ENCODE measurements at regions not wholly inside any gene's neighbourhood (a gene's known extent, or its start where the extent isn't known, plus 50 kb on each side); places are given as distances from the start of the nearest gene placed in this dataset.

DNA sequence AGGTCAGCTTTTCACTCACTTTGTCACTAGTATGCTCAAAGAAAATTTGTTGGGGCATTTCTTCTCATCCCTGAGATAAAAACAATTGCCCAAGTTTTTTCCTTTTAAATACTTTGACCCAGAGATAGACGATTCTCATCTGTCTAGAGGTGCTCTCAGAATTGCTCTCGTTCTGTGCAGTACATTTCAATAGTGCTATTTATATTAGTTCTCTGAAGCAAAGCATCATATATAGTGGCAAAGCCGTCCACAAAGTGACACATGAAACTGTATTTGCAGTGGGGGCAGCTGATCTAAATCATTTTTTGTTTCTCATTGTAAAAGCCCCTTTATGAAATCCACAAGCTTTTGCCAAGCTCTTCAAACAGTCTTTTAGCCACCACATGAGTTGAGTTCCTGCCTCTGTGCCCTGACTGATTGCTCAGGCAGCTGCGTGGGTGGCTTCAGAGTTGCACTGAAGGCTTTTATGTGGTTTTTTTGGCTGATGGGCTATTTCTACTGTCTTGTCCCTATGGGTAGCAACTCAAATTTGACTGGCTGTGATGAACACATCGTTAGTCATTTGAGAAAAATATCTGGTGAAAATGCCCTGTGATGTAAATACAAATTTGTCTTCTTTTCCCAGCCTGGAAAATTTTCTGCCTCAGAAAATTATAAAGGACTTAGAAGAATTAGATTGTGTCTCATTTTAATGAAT is 119.1 kb upstream of the OTUD4 start:
- DNase-seq (ENCODE audit: extremely low read depth in 1 of 2, low read depth in 1 of 2): peak; percentile 58 to 79

DNA sequence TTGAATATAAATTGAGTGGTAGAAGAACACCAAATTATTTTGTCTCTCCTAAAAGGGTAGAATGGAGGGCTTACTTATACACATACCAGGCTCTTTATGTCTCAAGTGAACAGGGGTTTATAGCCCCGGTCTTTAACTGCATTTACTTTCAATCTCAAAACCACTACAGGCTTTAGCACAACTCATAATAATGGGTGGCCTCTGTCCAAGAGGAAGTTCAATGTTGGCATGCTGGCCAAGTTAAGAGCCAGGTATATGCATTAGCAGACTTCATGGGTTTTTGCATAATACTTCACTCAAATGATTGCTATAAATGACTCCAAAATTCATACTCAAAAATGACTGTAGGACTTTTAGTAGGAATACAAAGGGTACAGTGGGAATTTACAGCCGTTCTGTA is 118.5 kb upstream of the OTUD4 start:
- no peak for DNase-seq (ENCODE audit: extremely low read depth in 1 of 2, low read depth in 1 of 2)

DNA sequence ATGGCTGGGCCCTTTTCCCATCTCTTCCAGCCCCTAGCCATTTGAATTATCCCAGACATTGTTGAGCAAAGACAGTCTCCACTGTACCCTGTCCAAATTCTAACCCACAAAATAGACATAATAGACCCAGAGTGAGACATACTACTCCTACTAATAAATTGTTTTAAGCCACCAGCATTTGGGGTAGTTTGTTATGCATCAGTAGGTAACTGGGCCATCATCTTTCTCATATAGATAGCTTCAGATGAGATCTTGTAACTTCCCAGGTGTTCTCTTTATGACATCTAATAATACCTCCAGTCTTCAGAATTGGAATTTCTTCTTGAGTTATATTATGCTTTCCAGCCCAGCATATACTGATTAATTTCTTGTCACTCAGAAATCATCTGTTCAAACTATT is 117.2 kb upstream of the OTUD4 start:
- DNase-seq (ENCODE audit: extremely low read depth in 1 of 2, low read depth in 1 of 2): no peak

DNA sequence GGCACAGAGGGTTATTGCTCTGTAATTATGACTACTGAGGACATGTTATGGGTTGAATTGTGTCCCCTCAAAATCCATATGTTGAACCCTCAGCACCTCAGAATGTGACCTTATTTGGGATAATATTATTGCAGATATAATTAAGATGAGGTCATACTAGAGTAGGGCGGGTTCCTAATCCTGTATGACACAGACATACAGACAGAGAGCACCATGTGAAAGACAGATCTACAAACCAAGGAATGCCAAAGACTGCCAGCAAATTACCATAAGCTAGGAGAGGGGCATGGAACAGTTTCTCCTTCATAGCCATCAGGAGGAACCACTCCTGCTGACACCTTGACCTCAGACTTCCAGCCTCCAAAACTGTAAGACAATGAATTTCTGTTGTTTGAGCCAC is 115.2 kb upstream of the OTUD4 start:
- no peak for DNase-seq (ENCODE audit: extremely low read depth in 1 of 2, low read depth in 1 of 2)

DNA sequence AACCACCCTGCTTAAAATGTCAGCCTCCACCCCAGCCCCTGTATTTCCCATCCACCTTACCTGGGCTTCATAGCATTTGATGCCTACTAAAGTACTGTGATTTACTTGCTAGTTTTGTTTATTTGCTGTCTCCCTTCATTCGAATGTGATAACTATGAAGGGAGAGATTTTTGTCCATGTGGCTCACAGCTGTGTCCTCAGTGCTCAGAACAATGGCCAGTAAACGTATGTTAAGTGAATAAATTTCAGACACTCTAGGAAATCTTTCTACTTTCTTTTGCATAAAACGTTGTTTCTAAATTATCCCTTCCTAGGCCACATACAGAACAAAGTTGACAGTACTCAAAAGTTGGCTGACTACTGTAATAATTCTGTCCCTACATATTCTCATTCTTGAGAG is 114.7 kb upstream of the OTUD4 start:
- DNase-seq (ENCODE audit: extremely low read depth in 1 of 2, low read depth in 1 of 2): no peak

DNA sequence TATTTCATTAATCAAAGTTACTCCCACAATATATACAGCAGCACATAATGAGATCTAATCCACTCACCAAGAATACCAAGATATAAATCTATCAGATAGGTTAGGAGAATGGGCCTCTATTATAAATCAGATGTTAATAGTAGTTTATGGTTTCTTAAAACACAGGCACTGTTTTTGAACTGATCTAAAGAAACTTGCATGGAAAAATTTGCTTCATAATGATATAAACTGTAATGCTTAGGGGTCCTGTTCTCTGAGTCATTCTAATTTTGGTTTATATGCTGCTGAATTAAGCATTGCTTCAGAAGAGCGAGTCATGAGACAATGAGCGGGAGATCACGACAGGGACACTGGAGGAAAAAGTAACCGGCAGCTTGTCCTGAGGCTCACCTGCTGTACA is 113.3 kb upstream of the OTUD4 start:
- no peak for DNase-seq (ENCODE audit: extremely low read depth in 1 of 2, low read depth in 1 of 2)

DNA sequence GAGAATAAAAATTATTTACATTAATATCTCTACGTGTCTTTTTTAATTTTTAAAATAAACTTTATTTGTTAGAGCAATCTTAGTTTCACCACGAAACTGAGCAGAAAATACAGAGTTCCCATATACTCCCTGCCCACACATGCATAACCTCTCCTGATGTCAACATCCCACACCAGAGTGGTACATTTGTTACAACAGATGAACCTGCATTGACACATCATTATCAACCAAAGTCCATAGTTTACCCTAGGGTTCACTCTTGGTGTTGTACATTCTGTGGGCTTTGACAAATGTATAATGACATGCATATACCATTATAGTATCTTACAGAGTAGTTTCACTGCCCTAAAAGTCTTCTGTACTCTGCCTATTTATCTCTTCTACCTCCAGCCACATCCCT is 110.6 kb upstream of the OTUD4 start:
- DNase-seq (ENCODE audit: extremely low read depth in 1 of 2, low read depth in 1 of 2): no peak

DNA sequence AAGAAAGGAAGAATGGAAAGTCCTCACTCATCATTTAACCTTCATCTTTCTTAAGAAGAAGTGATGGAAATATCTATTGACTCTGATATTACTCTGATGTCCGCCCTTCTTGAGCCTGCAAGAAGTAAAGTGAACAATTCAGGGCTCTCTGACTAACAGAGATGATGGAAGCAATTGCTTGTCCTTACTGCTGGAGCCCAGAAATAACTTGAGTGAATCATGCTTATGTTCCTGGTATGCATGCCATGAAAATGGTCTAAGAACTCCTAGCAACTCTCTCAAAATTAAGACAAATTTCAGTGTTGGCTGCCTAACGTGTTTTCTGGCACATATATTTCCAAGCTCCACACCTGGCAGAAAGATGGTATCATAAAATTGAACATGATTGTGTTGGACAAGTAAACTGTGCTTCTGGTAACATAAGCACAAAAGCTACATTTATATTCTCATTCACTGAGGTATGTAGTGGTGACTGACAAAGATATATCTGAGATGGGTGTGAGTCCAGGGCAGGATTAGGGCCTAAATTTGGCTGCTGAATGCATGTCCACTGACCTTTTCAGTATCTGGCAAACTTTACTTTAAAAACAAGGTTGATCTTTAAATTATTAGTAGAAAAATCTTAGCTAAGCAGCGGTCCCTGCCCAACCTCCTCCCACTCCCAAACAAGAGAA is 109.2 kb upstream of the OTUD4 start:
- DNase-seq (ENCODE audit: extremely low read depth in 1 of 2, low read depth in 1 of 2): no peak

DNA sequence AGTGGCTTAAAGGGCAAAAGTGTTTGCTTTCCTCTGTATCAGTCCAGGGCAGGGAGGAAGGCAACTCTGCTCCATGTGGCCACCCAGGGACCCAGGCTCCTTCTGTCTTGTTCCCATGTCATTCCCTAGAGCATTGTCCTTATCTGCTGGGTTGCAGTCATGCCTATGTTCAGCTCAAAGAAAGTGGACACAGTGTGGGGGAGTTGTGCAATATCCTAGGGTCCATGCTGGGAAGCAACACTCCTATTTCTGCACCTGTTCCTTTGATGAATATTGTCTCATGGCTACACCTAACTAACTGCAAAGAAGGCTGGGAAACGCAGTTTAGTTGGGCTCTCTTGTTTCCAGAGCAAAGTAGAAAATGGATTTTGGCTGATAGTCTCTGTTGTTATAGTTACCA is 107.0 kb upstream of the OTUD4 start:
- no peak for DNase-seq (ENCODE audit: extremely low read depth in 1 of 2, low read depth in 1 of 2)

DNA sequence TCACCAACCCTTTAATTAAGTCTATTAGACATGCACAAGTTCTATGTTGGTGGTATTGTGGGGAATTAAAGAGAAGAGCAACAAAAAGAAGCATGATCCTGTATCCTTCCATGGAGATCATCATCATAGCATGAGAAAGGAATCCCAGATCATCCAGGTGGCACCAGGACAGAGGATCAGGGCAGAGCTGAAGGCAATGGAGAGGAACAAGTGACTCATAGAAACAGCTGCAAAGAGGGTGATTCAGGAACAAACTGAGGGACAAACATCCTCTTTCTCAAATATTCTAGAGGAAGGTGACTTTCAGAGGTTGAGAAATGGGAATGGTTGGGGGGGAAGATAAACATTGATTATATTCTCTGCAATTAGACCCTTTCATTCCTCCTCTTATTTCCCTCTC is 105.5 kb upstream of the OTUD4 start:
- DNase-seq (ENCODE audit: extremely low read depth in 1 of 2, low read depth in 1 of 2): no peak

DNA sequence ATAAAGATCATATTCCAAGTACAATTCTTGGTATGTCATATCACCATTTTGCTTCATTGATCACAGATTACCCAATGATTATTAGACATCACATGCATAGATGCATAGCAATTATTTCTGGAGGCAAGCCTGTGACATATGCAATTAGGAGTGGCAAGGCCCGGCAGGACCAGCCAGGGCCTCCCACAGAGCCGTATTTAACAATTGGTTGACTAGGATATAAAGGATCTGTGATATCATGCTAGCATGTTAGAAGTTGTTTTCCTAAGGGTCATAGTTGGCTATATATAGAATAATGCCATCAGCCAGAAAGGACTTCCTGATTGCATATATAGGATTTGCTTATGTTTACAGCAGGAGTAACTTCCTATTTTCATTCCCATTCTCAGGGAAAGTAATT is 103.5 kb upstream of the OTUD4 start:
- DNase-seq (ENCODE audit: extremely low read depth in 1 of 2, low read depth in 1 of 2): no peak

DNA sequence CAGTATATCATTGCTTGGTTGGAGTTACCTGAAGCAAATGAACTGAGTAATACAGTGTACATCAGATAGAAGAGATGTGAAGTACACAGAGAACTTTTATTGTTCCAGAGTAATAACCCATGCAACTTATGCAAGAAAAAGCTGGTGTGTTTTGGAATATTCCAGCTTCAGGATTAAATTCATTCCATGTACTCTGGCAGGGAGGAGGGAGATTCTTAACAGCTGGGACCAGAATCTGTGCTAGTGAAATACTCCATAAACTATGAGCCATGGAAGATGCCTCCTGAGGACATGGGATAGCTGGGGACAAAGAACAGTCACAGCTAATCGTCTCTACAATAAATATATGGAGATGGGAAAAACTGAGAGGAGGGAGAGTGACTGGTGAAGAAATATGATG is 101.6 kb upstream of the OTUD4 start:
- no peak for DNase-seq (ENCODE audit: extremely low read depth in 1 of 2, low read depth in 1 of 2)

DNA sequence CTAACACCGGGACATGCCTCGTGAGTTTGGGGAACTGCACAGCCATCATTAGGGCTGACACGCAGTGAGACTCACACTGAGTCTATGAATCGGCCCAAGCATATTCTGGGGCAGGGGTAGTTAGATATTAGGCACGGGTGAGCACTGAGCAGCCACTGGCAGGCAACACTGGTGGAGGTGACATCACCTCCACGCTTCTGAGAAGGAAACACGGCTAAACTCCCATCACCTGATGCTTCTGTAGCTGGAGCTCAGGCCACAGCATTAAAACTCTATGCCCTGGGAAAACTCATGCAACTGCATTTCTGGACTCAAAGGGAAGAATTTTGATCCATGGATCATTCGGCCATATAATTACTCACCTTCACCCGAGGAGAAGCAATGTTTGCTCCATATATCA is 100.8 kb upstream of the OTUD4 start:
- no peak for DNase-seq (ENCODE audit: extremely low read depth in 1 of 2, low read depth in 1 of 2)

DNA sequence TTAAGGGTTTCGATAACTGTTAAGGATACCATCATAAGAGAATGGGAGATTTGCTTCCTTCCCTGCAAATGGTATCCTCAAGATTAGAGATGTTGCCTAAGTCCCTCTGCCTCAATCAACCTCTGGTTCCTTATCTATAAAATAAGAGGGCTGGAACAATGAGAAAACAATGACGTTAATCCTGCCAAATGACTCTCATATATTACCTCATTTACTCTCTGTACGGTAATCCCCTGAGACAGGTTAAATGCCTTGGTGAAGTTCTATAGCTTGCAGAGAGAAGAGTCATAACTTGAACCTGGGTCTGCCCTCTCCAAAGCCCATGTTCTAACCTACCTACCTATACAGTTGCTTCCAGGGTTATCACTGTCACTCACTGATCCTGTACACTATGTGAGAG is 100.2 kb upstream of the OTUD4 start:
- no peak for DNase-seq (ENCODE audit: extremely low read depth in 1 of 2, low read depth in 1 of 2)

DNA sequence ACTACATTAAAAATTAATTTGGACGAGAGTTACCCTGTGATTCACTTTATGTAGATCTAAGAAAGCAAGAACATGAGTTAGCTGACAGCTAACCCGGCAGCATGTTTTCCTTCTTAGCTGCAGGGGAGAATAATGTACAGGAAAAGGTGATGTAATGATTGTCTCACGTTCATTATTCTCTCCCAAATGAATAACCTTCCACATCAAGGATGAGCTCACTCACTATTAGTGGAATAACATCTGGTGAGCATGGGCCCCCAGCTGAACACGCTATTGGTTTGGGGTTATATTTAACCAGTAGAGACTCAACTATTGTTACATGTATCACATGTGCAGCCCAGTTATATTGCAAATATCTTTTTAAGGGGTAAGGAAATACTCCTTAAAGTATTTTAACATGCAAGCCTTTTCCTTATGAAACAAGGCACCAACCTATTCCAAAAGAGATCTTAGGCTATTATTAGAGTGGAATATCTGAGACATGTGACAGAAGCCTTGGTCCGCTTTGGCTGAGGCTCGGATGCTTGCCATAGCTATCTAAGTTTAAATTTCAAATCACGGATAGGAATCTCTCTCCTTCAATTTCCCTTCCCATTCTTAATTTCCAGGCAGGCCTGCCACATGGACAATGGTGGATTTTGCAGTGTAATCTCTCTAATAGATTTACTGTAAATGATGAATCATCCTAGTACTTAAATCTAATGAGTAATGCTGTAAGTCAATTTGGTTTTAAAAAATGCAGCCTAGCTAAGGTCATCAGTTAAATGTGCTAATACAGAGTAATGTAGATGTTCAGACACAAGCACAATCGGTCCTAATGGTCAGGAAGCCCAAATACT is 99.0 kb upstream of the OTUD4 start:
- DNase-seq (ENCODE audit: extremely low read depth in 1 of 2, low read depth in 1 of 2): no peak

DNA sequence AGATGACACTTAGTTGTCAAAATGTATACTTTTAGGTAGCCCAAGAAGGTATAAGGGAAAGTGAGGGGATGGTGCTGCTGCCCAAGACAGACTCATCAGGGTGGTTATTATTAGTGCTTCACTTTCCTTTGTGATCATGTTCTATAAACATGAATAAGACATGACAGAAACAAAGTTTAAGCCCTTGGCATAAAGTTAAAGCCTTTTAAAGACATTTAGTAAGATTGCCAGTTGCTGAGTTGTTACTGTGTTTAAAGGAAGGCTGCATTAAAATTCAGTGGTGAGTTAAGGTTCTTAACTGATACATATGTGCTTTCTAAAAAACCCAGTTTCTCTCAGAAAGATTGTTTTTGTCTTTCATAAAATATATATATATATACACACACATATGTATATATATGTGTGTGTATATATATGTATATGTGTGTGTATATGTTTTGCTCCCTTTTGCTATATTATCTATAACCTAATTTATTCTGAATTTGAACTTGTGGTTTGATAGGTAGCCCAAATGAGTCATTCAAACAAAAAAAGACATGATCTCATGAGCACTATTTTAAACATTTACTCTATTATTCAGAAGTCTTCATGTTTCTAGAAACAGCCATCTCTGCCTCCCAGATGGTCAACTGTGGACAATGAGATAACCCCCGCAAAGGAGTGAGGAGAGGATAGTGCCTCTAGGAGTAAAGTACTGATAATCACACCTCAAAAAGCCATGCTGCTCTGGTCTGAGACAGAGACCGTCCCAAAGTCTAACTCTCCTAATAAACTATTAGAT is 98.1 kb upstream of the OTUD4 start:
- no peak for DNase-seq (ENCODE audit: extremely low read depth in 1 of 2, low read depth in 1 of 2)

DNA sequence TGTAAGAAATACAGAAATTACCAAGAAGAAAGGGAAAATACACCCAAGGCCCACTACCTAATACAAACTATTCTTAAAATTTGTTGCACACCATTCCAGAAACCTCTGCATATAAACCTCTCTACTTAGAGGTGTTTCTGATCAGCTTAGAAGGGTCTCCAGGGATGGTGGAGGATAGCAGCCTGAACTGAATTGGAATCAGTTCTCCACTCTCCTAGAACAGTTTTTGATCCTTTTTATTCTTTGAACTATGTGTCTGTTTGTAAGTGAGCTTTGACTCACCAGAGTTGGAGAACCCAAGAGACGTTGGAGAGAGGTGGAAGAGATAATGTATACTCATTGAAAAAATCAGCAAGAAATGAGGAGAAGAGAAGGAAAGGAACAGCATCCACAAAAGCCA is 96.6 kb upstream of the OTUD4 start:
- no peak for DNase-seq (ENCODE audit: extremely low read depth in 1 of 2, low read depth in 1 of 2)

DNA sequence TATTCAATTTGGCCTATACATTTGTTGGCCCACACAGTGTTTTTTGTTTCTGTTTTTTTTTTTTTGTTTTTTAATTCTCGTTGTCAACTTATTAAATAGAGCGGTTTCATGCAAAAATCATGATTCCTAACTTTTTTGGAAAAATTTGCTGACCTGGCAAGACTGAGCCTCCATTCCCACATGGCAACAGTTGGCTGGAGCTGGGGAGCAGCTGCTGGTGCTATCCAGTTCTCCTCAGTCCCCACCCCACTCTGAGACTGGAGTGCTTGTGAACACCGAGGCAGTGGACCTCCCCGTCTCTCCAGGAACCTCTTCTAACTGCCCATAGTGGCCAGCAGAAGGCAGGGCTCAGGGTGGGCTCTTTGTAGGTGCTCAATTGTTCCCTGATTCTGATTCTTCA is 95.7 kb upstream of the OTUD4 start:
- no peak for DNase-seq (ENCODE audit: extremely low read depth in 1 of 2, low read depth in 1 of 2)

DNA sequence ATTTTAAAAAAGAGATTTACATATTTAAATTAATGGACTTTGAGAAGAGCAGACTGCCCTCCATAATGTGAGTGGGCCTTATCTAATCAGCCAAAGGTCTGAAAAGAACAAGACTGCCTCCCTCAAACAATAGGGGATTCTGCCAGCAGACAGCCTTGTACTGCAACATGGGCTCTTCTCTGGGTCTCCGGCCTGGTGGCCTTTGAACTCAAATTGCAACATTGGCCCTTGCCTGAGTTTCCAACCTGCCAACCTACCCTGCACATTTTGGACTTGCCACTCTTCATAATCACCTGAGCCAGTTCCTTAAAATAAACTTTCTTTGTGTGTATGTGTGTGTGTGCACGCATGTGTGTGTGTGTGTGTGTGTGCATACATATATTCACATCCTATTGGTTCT is 90.8 kb upstream of the OTUD4 start:
- DNase-seq (ENCODE audit: extremely low read depth in 1 of 2, low read depth in 1 of 2): no peak

DNA sequence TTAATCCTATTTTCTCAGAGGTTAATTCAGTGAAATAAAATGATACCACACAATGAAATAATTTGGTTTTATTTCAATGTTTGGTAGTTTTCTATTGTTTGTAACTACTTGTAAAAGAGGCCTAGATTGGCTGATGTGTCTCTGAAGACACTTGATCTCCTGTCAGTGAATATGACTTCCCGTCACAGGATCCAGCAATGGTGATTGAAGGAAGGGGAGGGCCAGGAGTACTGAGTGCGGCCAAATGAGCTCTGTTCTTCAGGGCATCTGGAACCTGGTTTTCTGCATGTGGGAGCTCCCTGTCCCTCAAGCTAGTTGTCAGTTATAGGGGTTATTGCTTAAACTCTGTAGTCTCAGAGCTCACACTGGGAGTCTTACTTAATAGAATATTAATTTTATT is 86.5 kb upstream of the OTUD4 start:
- DNase-seq (ENCODE audit: extremely low read depth in 1 of 2, low read depth in 1 of 2): no peak

DNA sequence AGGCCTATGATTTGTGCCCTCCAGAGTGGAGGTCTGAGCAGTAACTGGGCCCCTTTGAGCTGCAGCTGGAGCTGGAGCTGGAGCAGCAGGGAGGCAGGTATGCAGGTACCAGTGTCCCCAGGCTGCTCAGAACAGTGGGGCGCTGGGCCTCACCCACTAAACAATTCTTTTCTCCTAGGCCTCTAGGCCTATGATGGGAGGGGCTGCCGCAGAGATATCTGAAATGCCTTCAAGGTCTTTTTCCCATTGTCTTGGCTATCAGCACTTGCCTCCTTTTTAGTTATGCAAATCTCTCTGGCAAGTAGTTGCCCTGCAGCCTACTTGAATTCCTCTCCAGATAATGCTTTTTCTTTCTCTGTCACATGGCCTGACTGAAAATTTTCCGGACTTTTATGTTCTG is 79.7 kb upstream of the OTUD4 start:
- DNase-seq (ENCODE audit: extremely low read depth in 1 of 2, low read depth in 1 of 2): no peak
